ENCODE measurements at regions not wholly inside any gene's neighbourhood (a gene's known extent, or its start where the extent isn't known, plus 50 kb on each side); places are given as distances from the start of the nearest gene placed in this dataset.
"Not testable (repeated sequence)": the region's sequence is repeated elsewhere in the genome, so short reads cannot be mapped to it uniquely, and the experiment has no call there.

GRCh38 chr3:44132061-44132460, 109.6 kb upstream of the TOPAZ1 start:
- no peak for DNase-seq (ENCODE audit: low spot score)

DNA sequence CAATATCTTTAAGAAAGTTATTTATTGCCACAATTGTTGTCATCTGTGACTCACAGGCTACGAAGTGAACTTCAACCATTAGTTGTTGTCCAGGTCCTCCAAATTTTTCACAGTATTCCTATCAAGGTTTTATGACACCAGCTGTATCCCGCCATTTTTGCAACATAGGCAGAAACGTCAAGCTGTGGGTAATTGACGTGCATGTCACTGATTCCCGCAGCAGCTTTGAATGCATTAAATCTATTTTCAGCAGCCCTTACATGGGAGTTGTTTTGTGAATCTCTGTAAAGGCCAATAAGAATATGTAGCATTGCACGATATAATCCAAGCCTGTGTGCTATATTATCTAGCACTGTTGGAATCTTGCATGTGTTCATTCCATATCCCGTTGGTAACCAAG, 109.1 kb upstream of the TOPAZ1 start:
- no peak for DNase-seq (ENCODE audit: low spot score)

GRCh38 chr3:44136421-44136820, 105.3 kb upstream of the TOPAZ1 start:
- DNase-seq (ENCODE audit: low spot score): no peak

DNA sequence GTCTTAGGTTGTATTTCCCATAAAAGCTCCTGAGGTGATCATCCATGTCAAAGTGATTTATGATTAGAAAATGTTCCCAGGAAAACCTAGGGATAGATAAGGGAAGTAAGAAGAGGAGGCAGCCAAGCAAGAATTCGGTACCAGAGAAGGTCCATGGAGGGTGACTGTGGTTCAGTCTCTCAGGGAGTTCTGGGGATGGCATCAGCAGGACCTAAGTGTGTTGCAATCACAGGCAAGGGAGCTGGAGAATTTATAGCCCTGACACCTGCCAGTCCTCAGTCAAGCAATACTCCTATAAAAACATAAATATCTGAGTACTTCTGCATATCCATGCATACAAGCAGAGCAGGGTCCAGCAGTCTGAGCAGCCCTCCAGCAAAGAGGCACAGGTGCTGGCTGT, 95.6 kb upstream of the TOPAZ1 start:
- no peak for DNase-seq (ENCODE audit: low spot score)

- no peak for DNase-seq (ENCODE audit: low spot score)
These were observed 81.9 kb upstream of the TOPAZ1 start for GRCh38 chr3:44159696-44160300.

DNA sequence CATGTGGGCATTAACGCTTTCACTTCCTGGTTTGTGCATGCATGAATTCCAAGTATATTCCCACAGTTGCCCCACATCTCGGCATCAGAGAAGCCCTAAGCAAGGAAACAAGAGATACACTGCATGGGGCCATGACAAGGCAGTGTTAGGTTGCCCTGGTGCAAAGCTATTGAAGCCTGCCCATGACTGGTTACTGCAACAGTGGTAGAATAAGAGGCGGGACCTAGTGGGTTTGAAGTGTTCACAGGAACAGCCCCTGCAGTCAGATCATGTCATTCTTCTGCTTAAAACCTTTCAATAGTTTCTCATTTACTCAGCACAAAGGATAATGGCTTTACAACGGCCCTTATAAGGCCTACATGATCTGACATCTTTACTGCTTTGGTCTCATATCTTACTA, 80.9 kb upstream of the TOPAZ1 start:
- no peak for DNase-seq (ENCODE audit: low spot score)

GRCh38 chr3:44171891-44172290, 69.8 kb upstream of the TOPAZ1 start:
- no peak for DNase-seq (ENCODE audit: low spot score)

GRCh38 chr3:44172701-44173100, 69.0 kb upstream of the TOPAZ1 start:
- DNase-seq (ENCODE audit: low spot score): not testable (repeated sequence)

DNA sequence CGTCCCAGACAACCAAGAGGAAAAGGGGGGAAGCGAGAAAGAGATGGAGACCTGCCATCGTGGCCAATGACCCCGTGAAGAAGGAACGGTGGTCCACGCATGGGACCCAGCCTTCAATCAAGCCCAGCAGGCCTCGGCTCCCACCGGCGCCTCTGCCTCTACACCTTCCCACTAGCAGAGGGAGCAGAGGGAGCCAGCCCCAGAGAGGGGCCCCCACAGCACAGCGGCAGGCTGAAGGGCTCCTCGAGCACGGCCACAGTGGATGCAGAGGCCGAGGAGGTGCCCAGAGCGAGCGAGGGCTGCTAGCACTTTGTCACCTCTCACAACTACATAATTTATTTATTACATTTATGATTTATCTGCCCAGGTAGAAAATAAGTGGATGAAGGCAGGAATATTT, 68.4 kb upstream of the TOPAZ1 start:
- no peak for DNase-seq (ENCODE audit: low spot score)

GRCh38 chr3:44175070-44175469, 66.6 kb upstream of the TOPAZ1 start:
- DNase-seq (ENCODE audit: low spot score): no peak

DNA sequence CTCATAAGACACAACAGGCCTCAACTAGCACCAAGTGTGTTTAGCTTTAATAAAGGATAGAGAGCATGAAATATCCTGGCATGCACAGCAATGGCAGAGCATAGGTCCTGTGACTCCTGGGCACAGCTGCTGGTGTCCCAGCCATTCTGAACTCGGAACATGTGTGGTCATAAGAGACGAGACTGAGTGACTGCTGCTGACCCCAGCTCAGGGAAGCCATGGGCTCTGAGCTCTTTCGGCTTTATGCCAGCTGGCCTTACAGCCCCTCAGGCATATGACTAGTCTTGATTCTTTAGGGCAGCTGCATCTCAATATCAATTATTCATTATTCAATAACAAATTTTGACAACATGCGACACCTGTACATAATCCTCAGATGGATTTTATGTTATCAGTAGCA, 62.4 kb upstream of the TOPAZ1 start:
- no peak for DNase-seq (ENCODE audit: low spot score)

DNA sequence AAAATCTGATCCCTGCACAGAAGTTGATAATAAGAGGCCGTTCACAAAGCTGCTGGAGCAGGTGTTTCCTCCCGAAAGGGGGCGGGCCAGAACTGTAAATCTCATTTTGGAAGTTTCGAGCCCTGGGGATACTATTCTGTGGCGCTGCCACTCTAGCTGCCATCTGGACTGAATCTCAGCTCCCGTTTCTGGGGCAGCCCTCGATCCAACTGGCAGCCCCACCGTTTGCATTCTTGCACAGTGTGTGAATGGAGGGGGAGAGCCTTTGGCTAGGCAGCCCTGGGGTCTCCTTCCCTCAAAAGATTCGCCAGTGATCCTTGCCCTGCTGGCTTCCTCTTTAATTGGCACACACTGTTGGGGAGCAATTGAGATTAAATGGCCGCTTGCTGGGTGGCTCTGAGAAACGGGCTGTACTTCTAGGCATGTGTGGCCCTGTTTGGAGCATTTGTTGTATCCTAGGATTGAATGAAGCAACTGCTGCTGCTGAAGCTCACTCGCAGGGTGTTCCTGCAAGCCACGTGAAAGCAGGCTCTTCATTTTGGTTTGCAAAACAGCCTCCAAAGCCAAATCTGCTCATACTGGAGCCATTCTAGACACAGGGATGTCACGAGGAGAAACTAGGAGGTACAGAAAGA, 57.2 kb upstream of the TOPAZ1 start:
- DNase-seq (ENCODE audit: low spot score): no peak

- DNase-seq (ENCODE audit: low spot score): no peak
These were observed 56.2 kb upstream of the TOPAZ1 start for GRCh38 chr3:44185396-44185915.

DNA sequence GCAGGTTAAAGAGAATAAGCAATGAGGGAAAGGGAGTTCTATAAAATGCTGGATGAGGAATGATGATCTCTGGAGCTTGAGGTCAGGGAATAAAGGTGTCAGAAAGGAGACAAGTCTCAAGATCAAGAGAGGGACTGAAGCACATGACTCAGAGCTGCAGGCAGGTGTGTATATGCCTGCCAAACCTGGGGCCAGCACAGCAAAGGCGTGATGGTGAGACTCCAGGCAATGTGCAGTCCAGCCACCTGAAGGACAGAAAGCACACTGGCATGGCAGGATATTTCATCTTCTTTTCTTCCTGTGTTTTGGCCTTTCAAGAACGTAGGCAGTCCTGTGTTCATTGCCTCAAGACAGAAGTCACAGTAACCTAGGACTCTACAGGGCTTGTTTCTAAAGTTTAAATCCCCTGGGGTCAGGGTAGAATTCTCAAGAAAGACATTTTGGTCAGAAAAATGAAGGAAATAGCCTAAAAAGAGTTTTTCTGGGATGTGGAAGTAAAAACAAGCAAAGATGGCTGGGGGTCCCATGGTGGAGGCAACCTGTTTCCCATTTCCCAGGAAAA, 55.5 kb upstream of the TOPAZ1 start:
- DNase-seq (ENCODE audit: low spot score): no peak

DNA sequence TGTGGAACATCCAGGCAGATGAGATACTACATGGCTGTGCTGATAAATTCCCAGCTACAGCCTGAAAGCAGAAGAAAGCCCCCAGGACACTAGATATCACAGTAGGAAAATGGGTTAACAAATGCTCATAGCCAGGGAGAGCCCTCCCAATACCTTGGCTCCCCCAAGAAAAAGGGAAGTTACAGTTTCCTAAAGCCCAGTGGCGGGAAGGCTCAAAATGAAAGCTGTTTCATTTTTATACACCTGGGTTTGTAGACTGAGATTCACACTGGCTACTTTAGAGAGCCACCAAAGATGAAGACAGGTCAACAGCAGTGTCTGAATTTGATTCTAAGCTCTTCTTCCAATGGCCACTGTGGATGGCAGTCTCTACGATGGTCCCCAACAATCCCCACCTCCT, 55.0 kb upstream of the TOPAZ1 start:
- no peak for DNase-seq (ENCODE audit: low spot score)

Data from GM03348 (cell line).